Body of pancreas (tissue), 4 donors: ENCODE measurements at regions not wholly inside any gene's neighbourhood (a gene's known extent, or its start where the extent isn't known, plus 50 kb on each side); places are given as distances from the start of the nearest gene placed in this dataset.
"Not testable (repeated sequence)": the region's sequence is repeated elsewhere in the genome, so short reads cannot be mapped to it uniquely, and the experiment has no call there.

Source experiments
- ATAC-seq: fragments of 150-250 bp; one replicate; pipeline ENCODE4 v1.9.1; 2016
- DNase-seq, 4 donors: peaks; one replicate each; pipeline ENCODE4 v3.0.0-alpha.2; 2019
- H3K27ac ChIP-seq, 4 donors: fragments of 200-600 bp; sonication (generic); 1 replicate in 3 of 4; 2 replicates in 1 of 4; pipeline versions ENCODE4 v1.5.1 to v1.6.1; 2016 to 2019; ENCODE audit warnings: mild to moderate bottlenecking in 1 of 4, mixed read lengths in 1 of 4, moderate library complexity in 1 of 4
- H3K27me3 ChIP-seq, 2 donors: fragments of 200-600 bp; sonication (generic); one replicate each; pipeline ENCODE4 v1.6.0; 2016; ENCODE audit warnings: mild to moderate bottlenecking in 1 of 2
- H3K36me3 ChIP-seq, 2 donors: fragments of 200-600 bp; sonication (generic); replicated peaks in 1 of 2; 2 replicates each; pipeline ENCODE4 v1.5.1; 2016; ENCODE audit warnings: low read depth in 2 of 2; ENCODE audit not compliant: insufficient read depth in 1 of 2
- H3K4me1 ChIP-seq: fragments of 200-600 bp; sonication (generic); one replicate; pipeline ENCODE4 v1.6.0; 2016
- H3K4me3 ChIP-seq, 2 donors: fragments of 200-600 bp; sonication (generic); 1 replicate in 1 of 2; 2 replicates in 1 of 2; pipeline ENCODE4 v1.5.1; 2016 to 2019
- H3K9me3 ChIP-seq, 3 donors: fragments of 200-600 bp; sonication (generic); 1 replicate in 2 of 3; 2 replicates in 1 of 3; pipeline ENCODE4 v1.5.1; 2016
- CTCF ChIP-seq, 7 experiments: fragments of 450-650 bp in 4 of 7; fragments of 200-600 bp in 3 of 7; sonication (generic) in 3 of 7; IDR thresholded peaks; one replicate each; pipeline ENCODE4 v1.5.1; 2016 to 2019; ENCODE audit warnings: antibody characterized with exemption in 7 of 7
- POLR2A ChIP-seq, 3 donors: fragments of 450-650 bp; IDR thresholded peaks; one replicate each; pipeline ENCODE4 v1.6.1; 2016; ENCODE audit warnings: antibody characterized with exemption in 3 of 3, mild to moderate bottlenecking in 2 of 3
- WGBS, 2 donors: methylation state at CpG; one replicate each; pipeline ENCODE4 v1.1.5; 2017; 5-methylcytosine and 5-hydroxymethylcytosine counted together
- intact Hi-C: fragments of 100-400 bp; cut with DNase I; formaldehyde crosslinking; loops from one replicate; pipeline ENCODE4 v1.15.1; 2023

GRCh38 chr1:94351481-94351880, 66.7 kb upstream of the ABCD3 start:
- ATAC-seq (no peak), DNase-seq (no peak)
- no peak overlapping the region for H3K4me3 ChIP-seq
- H3K4me1 ChIP-seq: no peaks in the 10 kb centered on the region
- no peaks in the 10 kb centered on the region for H3K9me3 ChIP-seq
- 21 to 40% methylated on average over 2 of the region's 2 CpGs for WGBS, 2 donors
- no peak overlapping the region for H3K27ac ChIP-seq
- H3K36me3 ChIP-seq: no peaks in the 10 kb centered on the region
- TF ChIP-seq POLR2A (IDR thresholded peaks at IDR 0.05) (no peak), CTCF (IDR thresholded peaks at IDR 0.05) (no peak)
- intact Hi-C loops: no loop called here
- no peaks in the 10 kb centered on the region for H3K27me3 ChIP-seq

- H3K4me1 ChIP-seq: no peaks in the 10 kb centered on the region
- ATAC-seq: no peak
- H3K27me3 ChIP-seq: no peaks in the 10 kb centered on the region
- no peaks in the 10 kb centered on the region for H3K9me3 ChIP-seq
- intact Hi-C loops: no loop called here
- TF ChIP-seq POLR2A (IDR thresholded peaks at IDR 0.05): no peak
- 59 to 76% methylated on average over 1 of the region's 1 CpG for WGBS, 2 donors
- no peak for DNase-seq
- no peaks in the 10 kb centered on the region for H3K36me3 ChIP-seq
- H3K27ac ChIP-seq: no peak overlapping the region
- H3K4me3 ChIP-seq: no peak overlapping the region
Measured at GRCh38 chr1:94350350-94350924, 67.8 kb upstream of the ABCD3 start.

GRCh38 chr1:94349853-94350252, 68.3 kb upstream of the ABCD3 start:
- TF ChIP-seq POLR2A (IDR thresholded peaks at IDR 0.05) (no peak), CTCF (IDR thresholded peaks at IDR 0.05) (no peak)
- DNase-seq: no peak
- Histone ChIP-seq H3K36me3 (no peaks in the 10 kb centered on the region), H3K27me3 (no peaks in the 10 kb centered on the region), H3K27ac (no peak overlapping the region), H3K4me3 (no peak overlapping the region), H3K4me1 (no peaks in the 10 kb centered on the region), H3K9me3 (no peaks in the 10 kb centered on the region)
- WGBS, 2 donors: 33 to 37% methylated on average over 2 of the region's 2 CpGs
- no peak for ATAC-seq
- intact Hi-C loops: no loop called here

GRCh38 chr1:94348386-94348785, 69.8 kb upstream of the ABCD3 start:
- WGBS, 2 donors: 72 to 76% methylated on average over 2 of the region's 2 CpGs
- H3K27ac ChIP-seq, H3K27me3 ChIP-seq, intact Hi-C loops, H3K4me1 ChIP-seq, H3K36me3 ChIP-seq, H3K4me3 ChIP-seq, ATAC-seq, H3K9me3 ChIP-seq, DNase-seq: not testable (repeated sequence)

GRCh38 chr1:94345148-94345721, 73.0 kb upstream of the ABCD3 start:
- TF ChIP-seq CTCF (IDR thresholded peaks at IDR 0.05) (no peak), POLR2A (IDR thresholded peaks at IDR 0.05) (no peak)
- no peak for DNase-seq
- intact Hi-C loops: no loop called here
- ATAC-seq: no peak
- no peak overlapping the region for H3K4me3 ChIP-seq
- H3K9me3 ChIP-seq: no peaks in the 10 kb centered on the region
- H3K27ac ChIP-seq: no peak overlapping the region
- no peaks in the 10 kb centered on the region for H3K4me1 ChIP-seq
- H3K36me3 ChIP-seq: no peaks in the 10 kb centered on the region
- WGBS, 2 donors: 71 to 83% methylated on average over 4 of the region's 4 CpGs
- H3K27me3 ChIP-seq: no peaks in the 10 kb centered on the region

GRCh38 chr1:94342416-94342815, 75.8 kb upstream of the ABCD3 start:
- TF ChIP-seq POLR2A (IDR thresholded peaks at IDR 0.05) (no peak), CTCF (IDR thresholded peaks at IDR 0.05) (no peak)
- no peak for DNase-seq
- no peaks in the 10 kb centered on the region for H3K36me3 ChIP-seq
- H3K9me3 ChIP-seq: no peaks in the 10 kb centered on the region
- H3K27me3 ChIP-seq: no peaks in the 10 kb centered on the region
- WGBS, 2 donors: 69 to 77% methylated on average over 3 of the region's 3 CpGs
- no peak overlapping the region for H3K4me3 ChIP-seq
- intact Hi-C loops: no loop called here
- no peak for ATAC-seq
- no peak overlapping the region for H3K27ac ChIP-seq
- H3K4me1 ChIP-seq: no peaks in the 10 kb centered on the region
